ENCODE measurements at regions not wholly inside any gene's neighbourhood (a gene's known extent, or its start where the extent isn't known, plus 50 kb on each side); places are given as distances from the start of the nearest gene placed in this dataset.
"Not testable (repeated sequence)": the region's sequence is repeated elsewhere in the genome, so short reads cannot be mapped to it uniquely, and the experiment has no call there.

DNA sequence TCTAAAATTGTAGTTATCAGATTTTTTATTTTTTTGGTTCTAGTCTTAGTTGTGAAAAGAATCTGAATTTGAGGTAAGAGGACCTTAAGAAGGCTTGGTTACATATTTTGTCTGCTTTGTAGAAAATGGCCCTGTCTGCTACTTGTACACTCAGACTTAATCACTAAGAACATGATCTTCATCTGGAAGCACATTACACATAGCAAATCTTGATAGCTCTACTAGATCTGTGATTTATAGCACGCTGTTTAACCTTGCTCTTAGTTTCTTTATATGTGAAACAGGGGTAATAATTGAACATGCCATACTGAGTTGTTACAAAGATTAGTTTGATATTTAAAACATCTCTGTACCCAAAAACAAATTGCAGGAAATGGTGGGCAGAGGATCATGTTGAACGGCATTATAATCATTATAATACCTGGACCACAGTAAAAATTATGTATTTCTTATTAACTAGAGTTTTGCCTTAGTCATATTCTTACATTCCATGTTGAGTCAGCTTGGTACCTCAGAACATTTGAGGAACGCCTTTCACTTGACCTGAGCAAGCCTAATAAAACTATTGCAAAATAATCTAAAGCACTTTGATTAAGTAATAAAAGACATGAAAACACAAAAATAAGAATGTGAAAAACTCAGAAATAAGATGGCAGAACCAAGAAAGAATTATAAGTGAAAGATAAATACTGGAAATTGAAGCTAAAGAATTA lies 738.0 kb upstream of the AADAT start:
- no peak for DNase-seq (ENCODE audit: low read depth in 1 of 2, low spot score in 1 of 2)

DNA sequence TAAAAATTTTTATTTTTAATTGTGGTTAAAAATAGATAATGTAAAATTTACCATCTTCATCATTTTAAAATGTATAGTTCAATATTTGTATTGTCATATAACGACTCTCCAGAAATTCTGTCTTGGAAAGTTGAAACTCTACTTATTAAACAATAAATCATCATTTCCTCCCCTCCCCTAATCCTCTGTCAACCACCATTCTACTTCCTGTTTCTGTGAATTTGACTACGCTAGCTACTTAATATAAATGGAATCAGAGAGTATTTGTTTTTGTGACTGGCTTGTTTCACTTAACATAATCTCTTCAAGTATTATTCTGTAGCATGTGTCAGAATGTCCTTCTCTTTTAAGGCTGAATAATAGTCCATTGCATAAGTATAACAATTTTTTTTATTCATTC lies 729.0 kb upstream of the AADAT start:
- DNase-seq (ENCODE audit: low read depth in 1 of 2, low spot score in 1 of 2) = no peak

DNA sequence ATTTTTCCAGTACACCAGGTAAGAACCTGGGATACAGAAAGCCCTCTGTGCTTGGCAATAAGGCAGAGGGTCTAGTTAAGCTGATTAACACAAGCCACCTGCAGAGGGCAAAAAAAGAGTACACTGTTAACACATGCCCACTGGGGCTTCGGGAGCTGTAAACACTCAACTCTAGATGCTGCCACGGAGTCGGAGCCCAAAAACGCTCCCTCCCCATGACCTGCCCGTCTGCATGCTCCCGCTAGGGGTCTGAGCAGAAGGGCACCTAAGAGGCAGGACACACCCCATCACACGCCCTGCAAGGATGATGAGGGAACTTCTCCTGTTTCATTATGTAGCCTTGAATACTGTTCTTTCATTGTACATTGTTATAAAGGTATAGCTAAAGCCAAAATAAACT lies 715.6 kb upstream of the AADAT start:
- no peak for DNase-seq (ENCODE audit: low read depth in 1 of 2, low spot score in 1 of 2)

DNA sequence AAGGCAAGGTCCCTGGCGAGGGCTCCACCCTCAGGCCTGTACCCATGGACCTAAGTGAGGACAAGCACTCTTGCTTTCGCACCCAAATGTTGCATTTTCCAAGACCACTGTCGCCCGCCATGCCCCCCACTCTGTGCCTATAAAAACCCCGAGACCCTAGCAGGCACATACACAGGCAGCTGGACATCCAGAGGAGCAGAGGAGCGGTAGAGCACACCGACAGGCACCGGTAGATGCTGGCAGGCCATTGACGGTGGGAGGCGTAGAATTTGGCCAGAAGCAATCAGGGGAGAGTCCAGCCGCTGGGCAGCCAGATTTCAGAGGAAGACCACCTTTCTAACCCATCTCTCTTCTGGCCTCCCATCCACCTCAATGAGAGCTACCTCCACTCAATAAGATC lies 715.2 kb upstream of the AADAT start:
- no peak for DNase-seq (ENCODE audit: low read depth in 1 of 2, low spot score in 1 of 2)

DNA sequence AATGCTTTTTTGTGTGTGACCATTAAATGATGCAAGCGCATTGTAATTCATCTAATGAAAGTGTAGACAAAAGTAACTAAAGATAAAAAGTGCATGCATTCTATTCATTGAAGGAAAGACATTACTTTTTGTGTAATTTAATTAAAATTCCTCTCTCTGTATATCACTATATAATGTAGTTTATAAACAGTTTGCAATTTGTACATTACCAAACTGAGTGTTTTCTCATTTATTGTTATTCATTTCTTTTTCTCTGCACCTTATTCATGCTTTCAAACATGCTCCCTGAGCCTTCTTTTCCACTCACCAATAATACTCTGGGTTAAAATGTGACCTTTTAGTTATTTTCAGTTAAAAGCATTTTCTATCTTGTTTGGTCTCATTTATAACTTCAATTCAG lies 713.7 kb upstream of the AADAT start:
- no peak for DNase-seq (ENCODE audit: low read depth in 1 of 2, low spot score in 1 of 2)

DNA sequence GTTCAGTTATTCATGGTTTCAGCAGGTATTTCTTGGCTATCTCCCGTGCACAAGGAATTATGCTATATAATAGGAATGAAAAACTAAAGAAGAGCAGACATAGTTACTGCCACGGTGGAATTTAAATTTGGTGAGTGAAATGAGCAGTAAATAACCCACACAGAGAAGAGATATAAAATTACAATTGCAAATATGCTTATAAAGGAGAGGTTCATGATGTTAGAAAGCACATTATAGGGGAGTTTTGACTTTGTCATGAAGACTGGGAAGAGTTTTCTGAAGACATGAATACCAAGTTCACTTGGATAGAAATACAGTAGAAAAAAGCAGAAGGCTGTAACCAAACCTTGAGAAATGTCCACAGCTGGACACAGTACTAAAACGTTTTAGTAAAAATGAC lies 712.0 kb upstream of the AADAT start:
- no peak for DNase-seq (ENCODE audit: low read depth in 1 of 2, low spot score in 1 of 2)

DNA sequence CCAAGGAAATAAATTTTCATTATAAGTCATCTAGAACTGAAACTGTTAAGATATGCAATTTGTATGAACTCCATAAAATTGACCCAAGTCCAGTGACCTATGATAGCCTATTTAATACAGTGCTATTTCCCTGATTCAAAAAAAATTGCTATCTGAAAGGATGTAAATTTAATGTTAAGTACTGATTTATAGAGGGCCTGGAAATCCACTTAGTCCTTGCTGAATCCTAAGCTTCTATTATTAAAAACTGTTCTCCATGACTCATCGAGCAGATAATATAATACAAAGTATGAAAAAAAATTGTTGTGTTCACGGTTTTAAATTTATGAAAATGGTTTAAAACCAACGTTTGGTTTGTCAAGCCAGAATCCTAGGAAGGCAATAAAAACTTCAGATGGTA lies 704.8 kb upstream of the AADAT start:
- DNase-seq (ENCODE audit: low read depth in 1 of 2, low spot score in 1 of 2) = no peak

DNA sequence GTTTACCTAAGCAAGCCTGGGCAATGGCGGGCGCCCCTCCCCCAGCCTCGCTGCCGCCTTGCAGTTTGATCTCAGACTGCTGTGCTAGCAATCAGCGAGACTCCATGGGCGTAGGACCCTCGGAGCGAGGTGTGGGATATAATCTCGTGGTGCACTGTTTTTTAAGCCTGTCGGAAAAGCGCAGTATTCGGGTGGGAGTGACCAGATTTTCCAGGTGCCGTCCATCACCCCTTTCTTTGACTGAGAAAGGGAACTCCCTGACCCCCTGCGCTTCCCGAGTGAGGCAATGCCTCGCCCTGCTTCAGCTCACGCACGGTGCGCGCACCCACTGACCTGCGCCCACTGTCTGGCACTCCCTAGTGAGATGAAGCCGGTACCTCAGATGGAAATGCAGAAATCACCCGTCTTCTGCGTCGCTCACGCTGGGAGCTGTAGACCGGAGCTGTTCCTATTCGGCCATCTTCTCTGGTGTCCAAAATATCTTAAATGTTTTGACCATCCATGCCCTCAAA lies 698.8 kb upstream of the AADAT start:
- DNase-seq (ENCODE audit: low read depth in 1 of 2, low spot score in 1 of 2) = not testable (repeated sequence)

DNA sequence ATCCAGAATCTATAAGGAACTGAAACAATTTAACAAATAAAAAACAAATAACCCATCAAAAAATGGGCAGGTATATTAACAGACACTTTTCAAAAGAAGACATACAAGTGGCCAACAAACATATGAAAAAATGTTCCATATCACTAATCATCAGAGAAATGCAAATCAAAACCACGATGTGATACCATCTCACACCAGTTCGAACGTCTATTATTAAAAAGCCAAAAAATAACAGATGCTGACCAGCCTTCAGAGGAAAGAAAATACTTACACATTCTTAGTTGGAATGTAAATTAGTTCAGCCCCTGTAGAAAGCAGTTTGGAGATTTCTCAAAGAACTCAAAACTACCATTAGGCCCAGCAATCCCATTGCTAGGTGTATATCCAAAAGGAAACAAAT lies 687.9 kb upstream of the AADAT start:
- DNase-seq (ENCODE audit: low read depth in 1 of 2, low spot score in 1 of 2) = no peak

DNA sequence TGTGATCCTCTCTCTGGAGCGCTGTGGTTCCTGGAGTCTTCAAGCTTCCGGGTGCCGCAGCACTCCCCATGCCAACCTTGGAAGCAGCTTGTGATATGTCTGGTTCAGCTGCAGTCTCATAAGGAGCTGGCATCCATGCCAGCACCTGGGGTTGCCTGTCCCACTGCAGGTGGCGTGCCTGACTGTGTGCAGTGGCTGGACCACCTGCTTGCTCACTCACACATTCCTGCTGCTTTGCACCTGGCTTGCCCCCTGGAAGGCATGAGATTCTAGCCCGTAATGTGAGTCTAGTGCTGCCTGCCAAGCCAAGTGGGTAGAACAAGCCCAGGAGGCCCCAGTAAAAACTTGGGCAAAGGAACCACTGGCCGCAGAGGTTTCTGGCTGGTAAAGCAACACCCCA lies 687.2 kb upstream of the AADAT start:
- no peak for DNase-seq (ENCODE audit: low read depth in 1 of 2, low spot score in 1 of 2)

DNA sequence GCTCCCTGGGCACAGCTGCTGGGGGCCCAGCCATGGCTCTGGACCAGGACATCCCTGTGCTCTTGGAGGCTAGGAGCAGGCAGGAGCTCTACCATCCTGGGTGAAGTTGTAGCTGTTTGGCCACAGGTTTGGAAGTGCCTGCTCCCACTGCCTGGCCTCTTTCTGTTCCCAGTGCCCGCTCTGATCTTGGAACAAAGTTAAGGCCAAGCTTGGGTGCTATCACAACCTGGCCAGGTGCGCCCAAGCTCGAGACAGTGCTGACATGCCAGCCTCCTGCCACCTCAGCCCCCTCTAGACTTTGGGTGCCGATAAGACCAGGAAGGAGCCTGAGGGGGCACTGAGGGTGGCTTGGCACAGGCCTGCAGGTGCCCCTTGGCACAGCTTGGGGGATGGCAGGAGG lies 686.1 kb upstream of the AADAT start:
- no peak for DNase-seq (ENCODE audit: low read depth in 1 of 2, low spot score in 1 of 2)

DNA sequence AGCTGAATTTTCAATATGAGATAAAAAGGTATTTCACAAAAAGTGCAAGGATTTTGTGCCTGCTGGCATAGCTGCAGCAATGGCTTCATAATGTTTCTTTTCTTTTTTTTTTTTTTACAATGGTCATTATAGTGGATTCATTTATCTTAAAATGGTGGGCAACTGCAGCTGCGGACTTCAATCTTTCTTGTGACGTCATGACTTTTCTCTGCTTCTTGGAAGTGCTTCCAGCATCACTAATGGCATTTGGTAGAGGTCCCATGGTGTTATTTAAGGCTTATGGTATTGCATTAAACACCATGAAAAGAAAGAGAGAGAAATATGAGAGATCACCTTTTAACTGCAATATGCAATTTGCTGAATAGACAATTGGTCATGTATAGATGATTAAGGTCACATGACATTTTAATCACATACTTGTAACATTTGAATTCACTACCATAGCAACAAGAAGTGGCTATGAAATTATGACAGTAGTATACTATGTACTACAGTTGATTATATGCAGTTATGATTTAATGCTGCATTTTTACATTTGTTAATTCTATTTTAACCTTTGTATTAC lies 684.0 kb upstream of the AADAT start:
- no peak for DNase-seq (ENCODE audit: low read depth in 1 of 2, low spot score in 1 of 2)

DNA sequence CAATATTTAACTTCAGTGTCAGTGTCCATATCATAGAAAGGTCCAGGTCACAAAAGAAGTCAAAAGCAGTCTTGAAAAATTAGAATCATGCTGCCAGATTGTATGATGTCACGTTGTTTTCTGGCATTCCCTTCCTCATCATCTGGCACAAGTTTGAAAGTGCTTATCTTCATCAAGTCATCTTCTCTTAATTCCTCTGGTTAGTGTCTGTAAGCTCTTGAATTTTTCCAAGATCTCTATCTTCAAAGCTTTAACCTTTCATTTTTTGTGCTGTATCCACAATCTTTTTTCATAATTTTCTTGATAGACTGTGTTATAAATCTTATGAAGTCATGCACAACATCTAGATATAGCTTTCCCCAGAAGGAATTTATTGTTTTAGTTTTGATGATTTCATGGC lies 682.7 kb upstream of the AADAT start:
- DNase-seq (ENCODE audit: low read depth in 1 of 2, low spot score in 1 of 2) = no peak

DNA sequence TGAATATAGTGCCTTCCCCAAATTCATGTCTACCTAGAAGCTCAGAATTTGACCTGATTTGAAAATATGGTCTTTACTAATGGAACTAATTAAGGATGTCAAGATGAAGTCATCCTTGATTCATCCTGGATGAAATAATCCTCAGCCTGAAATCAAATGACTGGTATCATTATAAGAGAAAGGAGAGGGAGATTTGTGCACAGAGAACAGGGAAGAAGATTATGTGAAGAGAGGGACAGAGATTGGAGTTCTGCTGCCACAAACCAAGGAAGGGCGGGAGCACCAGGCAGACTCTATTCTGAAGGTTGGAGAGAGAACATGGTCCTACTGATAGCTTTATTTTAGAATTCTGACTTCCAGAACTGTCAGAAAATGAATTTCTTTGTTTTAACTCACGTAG lies 680.9 kb upstream of the AADAT start:
- DNase-seq (ENCODE audit: low read depth in 1 of 2, low spot score in 1 of 2) = no peak

DNA sequence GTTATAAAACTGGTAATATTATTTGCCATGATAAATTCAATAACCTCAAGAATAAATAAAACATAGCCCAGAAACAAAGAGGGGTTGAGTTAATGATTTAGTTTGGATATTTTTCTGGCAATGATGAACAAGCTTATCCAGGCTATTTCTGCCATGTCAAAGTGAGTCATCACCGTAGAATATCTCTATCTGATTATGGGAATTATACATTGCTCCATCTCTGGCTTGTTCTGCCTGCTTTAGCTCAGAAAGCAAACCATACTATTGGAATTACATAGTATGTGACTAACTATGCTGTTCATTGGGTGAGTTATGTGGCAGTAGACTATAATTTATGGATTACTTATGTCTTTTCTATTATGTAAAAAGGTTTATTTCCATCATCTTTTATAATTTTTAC lies 680.1 kb upstream of the AADAT start:
- no peak for DNase-seq (ENCODE audit: low read depth in 1 of 2, low spot score in 1 of 2)

DNA sequence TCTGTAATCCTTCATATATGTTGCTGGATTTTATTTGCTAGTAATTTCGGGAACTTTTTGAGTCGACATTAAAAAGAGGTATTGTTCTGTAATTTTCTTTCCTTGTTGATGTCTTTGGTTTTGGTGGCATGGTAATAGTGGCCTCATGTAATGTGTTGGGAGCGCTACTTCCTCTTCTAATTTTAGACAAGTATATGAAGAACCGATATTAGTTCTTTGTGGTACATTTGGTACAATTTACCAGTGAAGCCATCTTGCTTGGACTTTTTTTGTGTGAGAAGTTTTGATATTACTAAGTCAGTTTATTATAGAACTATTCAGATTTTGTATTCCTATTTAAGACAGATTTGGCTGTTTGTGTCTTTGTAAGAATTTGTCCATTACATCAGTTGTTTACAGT lies 669.2 kb upstream of the AADAT start:
- DNase-seq (ENCODE audit: low read depth in 1 of 2, low spot score in 1 of 2) = no peak

DNA sequence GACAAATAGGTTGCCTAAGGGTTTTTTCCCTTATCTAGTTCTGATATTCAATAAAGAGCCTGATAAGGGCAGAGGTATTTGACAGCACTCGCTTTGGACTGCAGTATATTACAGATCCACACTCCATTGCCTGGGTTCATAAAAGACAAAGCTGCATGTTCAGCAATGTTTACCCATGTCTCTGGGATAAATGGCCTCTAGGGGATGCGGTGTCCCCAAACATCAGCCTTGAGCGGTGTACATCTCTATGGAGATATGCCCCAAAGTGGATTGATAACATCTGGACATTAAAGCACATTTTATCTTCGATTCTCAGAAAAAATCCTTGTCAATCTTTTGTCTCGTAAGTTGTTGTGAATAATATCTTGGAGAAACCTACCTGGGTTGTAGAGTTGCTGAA lies 660.8 kb upstream of the AADAT start:
- DNase-seq (ENCODE audit: low read depth in 1 of 2, low spot score in 1 of 2) = no peak

DNA sequence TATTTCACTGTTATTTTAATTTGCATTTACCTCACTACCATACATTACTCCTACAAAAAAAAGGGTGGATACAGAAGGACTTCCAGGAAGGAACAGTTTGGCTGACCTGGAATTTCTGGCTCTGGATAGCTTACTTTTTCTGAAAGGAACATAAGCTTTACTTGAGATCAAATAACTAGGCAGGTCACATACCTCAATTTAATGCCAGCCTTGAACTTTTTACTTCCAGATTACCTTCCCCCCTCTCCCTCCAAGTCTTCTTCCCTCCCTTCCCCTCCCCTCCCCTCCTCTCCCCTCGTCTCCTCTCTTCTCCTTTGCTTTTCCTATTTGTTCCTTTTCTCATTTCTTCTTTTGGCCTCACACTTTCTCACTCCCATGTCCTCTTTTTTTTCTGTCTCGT lies 659.2 kb upstream of the AADAT start:
- DNase-seq (ENCODE audit: low read depth in 1 of 2, low spot score in 1 of 2) = no peak

DNA sequence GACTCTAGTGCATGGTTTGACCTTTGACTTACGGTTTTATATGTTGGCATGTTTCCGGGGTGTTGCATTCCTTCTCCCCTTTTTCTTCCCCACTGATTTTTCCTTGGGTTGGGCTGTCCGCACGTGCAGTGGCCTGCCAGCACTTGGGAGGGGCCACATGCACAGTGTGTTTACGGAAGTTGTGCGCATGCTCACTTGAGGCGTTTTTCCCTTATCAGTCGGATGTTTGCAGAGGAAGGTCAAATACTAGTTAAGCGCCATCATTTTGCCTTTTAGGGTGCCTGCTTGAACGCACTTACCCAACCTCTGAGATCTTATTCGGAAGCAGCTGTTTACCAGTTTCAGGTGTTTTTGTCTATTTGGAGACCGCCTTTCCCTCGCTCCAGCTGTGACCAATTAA lies 653.9 kb upstream of the AADAT start:
- DNase-seq (ENCODE audit: low read depth in 1 of 2, low spot score in 1 of 2) = no peak

DNA sequence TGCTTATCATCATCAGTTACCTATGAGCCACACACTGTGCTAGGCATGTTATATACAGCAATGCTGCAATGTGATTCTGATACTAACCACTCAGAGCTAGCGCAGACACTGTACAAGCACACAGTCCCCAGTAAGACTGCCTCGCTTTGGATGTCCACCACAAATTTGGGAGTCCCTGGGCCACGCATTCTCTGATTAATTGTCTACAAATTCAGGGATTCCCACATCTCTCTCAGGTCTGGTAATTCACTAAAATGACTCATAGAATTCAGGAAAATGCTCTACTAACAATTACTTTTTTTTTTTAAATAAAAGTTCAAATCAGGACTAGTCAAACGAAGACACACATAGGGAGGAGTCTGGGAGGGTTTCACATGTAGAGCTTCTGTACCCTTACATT lies 652.1 kb upstream of the AADAT start:
- no peak for DNase-seq (ENCODE audit: low read depth in 1 of 2, low spot score in 1 of 2)

DNA sequence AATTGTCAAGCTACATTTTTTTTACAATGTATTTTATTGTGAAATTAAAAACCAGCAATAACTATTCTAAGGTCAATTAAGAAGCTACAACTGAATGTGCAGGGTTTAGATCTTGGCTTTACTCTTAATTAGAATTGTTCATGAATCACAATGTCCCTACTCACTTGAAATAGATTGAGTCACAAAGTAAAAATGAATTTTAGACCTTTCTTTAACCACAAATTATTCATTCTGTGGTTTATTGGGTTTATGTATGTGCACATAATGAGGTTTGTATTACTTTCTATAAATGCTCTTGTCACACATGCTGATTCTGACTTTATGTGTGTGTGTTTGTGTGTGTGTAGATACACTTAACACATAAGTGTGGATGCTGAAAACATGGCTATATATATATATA lies 647.0 kb upstream of the AADAT start:
- DNase-seq (ENCODE audit: low read depth in 1 of 2, low spot score in 1 of 2) = no peak

DNA sequence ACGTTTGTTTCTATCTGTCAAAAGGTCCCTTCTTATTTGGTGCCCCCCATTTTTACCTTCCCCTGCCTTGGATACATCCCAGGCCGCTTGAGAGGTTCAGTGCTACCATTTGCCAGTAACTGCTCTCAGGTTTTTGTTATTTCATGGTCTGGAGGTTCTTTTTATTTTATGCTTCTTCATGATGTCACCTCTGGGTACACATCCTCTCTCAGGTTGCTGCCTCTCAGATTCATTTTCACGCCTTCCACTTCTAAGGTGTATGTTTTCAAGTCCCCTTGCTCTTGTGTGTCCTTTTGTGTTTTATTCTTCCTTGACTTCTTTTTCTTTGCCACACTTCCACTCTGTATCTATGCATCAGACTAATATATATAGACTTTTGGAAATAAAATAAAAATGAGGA lies 640.1 kb upstream of the AADAT start:
- no peak for DNase-seq (ENCODE audit: low read depth in 1 of 2, low spot score in 1 of 2)

DNA sequence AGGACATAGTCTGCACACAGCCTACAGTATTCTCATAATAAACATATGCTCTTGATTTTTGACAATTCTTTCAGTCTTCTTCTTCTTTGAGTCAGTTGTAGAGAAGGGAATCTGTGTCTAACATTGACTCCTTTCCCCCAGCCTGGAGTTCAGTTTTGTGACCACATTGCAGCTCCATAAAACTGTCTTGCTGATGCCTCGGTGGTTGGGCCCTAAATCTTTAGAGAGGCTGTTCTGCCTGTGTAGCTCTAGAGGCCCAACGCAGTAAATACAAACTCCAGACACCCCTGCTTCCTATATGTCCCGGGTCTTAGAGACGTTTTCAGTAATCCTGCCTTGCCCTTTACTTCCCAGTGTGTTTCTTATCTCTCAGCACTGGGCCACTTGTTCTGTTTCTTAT lies 639.5 kb upstream of the AADAT start:
- no peak for DNase-seq (ENCODE audit: low read depth in 1 of 2, low spot score in 1 of 2)
